ENCODE measurements at regions not wholly inside any gene's neighbourhood (a gene's known extent, or its start where the extent isn't known, plus 50 kb on each side); places are given as distances from the start of the nearest gene placed in this dataset.

- Histone ChIP-seq H3K4me2 (ENCODE audit: insufficient read depth in 1 of 2, low read depth in 2 of 2, low read length in 2 of 2) (no peak overlapping the region), H3K79me2 (ENCODE audit: control insufficient read depth in 1 of 2, insufficient read depth in 2 of 2, low read length in 2 of 2) (no peaks in the 10 kb centered on the region), H3K4ac (replicated peaks; ENCODE audit: insufficient read length, low read depth, low read length) (no peak overlapping the region), H4K8ac (ENCODE audit: extremely low read depth, insufficient read depth, low read length) (no peak overlapping the region), H3K9ac (replicated peaks in 1 of 4; ENCODE audit: extremely low read depth in 1 of 4, low read depth in 3 of 4, low read length in 3 of 4) (no peak overlapping the region), H3K23me2 (ENCODE audit: low read depth, low read length) (no peaks in the 10 kb centered on the region), H3K18ac (ENCODE audit: extremely low read depth, low read length) (no peak overlapping the region), H3K36me3 (ENCODE audit: control insufficient read depth in 2 of 4, insufficient read depth in 4 of 4, low read length in 3 of 4) (no peaks in the 10 kb centered on the region), H3K56ac (replicated peaks; ENCODE audit: insufficient read length, low read depth, low read length) (no peak overlapping the region), H2BK12ac (ENCODE audit: low read depth, low read length) (no peak overlapping the region), H2AK5ac (ENCODE audit: low read depth, low read length) (no peak overlapping the region), H3K4me1 (replicated peaks in 1 of 4; ENCODE audit: control insufficient read depth in 3 of 4, insufficient read depth in 4 of 4, low read length in 3 of 4) (0 out of 7 replicates have a peak, but pooled peaks cover 0 to 3% (median 1%) of the 10 kb centered on the region in 4 experiments), H3K9me3 (ENCODE audit: insufficient read depth in 2 of 2, low read depth in 1 of 2, low read length in 1 of 2) (no peaks in the 10 kb centered on the region), H2BK20ac (ENCODE audit: low read length) (no peak overlapping the region), H2AFZ (ENCODE audit: low read length) (no peak overlapping the region), H4K5ac (ENCODE audit: insufficient read length, low read depth, low read length) (no peak overlapping the region), H3K27me3 (replicated peaks in 1 of 4; ENCODE audit: control insufficient read depth in 3 of 4, extremely low read depth in 1 of 4, insufficient read depth in 3 of 4, low read length in 3 of 4) (no peaks in the 10 kb centered on the region), H3K4me3 (ENCODE audit: extremely low read depth in 1 of 4, insufficient read depth in 2 of 4, low read depth in 3 of 4, low read length in 4 of 4) (no peak overlapping the region), H2BK5ac (ENCODE audit: low read depth, low read length) (no peak overlapping the region), H3K79me1 (ENCODE audit: low read depth, low read length) (no peaks in the 10 kb centered on the region), H2BK120ac (replicated peaks; ENCODE audit: low read depth, low read length) (no peak overlapping the region), H3K23ac (ENCODE audit: insufficient read length) (no peak overlapping the region), H4K91ac (replicated peaks; ENCODE audit: insufficient read length, low read length) (no peak overlapping the region), H3K14ac (ENCODE audit: insufficient read length) (no peak overlapping the region), H4K20me1 (replicated peaks in 1 of 2; ENCODE audit: control insufficient read depth in 1 of 2, insufficient read depth in 2 of 2, low read length in 2 of 2) (peaks cover 0 to 1% of the 10 kb centered on the region in 2 experiments), H2BK15ac (ENCODE audit: low read length) (no peak overlapping the region), H3K27ac (ENCODE audit: low read depth, low read length) (no peak overlapping the region)
- 80% methylated on average over 5 of the region's 5 CpGs; no CpG with 5 or more reads in 1 of the 2 experiments for WGBS, 2 experiments (ENCODE audit: extremely low coverage in 1 of 2, insufficient coverage in 1 of 2, insufficient read length in 1 of 2, insufficient replicate concordance in 2 of 2, low coverage in 1 of 2, low lambda C conversion rate in 2 of 2, missing lambda C conversion rate in 1 of 2)
- ChIA-PET CTCF (ENCODE audit: partially characterized antibody) (interaction anchor here (1.2 to 1.8 kb wide), 2 partner anchors 53 to 93 kb away, joined by 3 to 4 read pairs; no protein-coding TSS in a partner anchor), POLR2A (ENCODE audit: partially characterized antibody) (no interaction called here)
- TF ChIP-seq TAF1 (IDR thresholded peaks at IDR 0.05; ENCODE audit: low read depth, low read length) (no peak), SAP30 (IDR thresholded peaks at IDR 0.05; ENCODE audit: insufficient read depth, insufficient replicate concordance, low read length) (no peak)
- DNase-seq (ENCODE audit: low read depth in 1 of 2, low spot score in 2 of 2) (no peak), FAIRE-seq (no peak)
Observed at GRCh38 chr10:30731963-30732362, 102.4 kb upstream of the LYZL2 start.

Data from H1 (cell line).